ENCODE measurements at regions not wholly inside any gene's neighbourhood (a gene's known extent, or its start where the extent isn't known, plus 50 kb on each side); places are given as distances from the start of the nearest gene placed in this dataset.

GRCh38 chr11:80621871-80622270, 1181.0 kb upstream of the TENM4 start:
- TF ChIP-seq CTCF (IDR thresholded peaks at IDR 0.05; ENCODE audit: control extremely low read depth in 1 of 3, insufficient read depth in 1 of 3, low read depth in 1 of 3, low read length in 3 of 3), result no peak
- TF ChIP-seq EP300 (IDR thresholded peaks at IDR 0.05; ENCODE audit: borderline replicate concordance in 1 of 2, low read depth in 2 of 2, low read length in 2 of 2), result no peak

Measured in H1 (cell line).